22Rv1 (cell line): ENCODE measurements at regions not wholly inside any gene's neighbourhood (a gene's known extent, or its start where the extent isn't known, plus 50 kb on each side); places are given as distances from the start of the nearest gene placed in this dataset.

Source experiments
- H3K27ac ChIP-seq: fragments of 450-650 bp; 2 replicates; pipeline ENCODE4 v1.5.1; 2017
- ZFX ChIP-seq: fragments of 450-650 bp; IDR thresholded peaks from 2 replicates; pipeline ENCODE4 v1.6.1; 2017; ENCODE audit warnings: antibody characterized with exemption, borderline replicate concordance
- TF ChIP-seq, protein P1 (sequence below): fragments of 450-650 bp; IDR thresholded peaks from 2 replicates; pipeline ENCODE4 v1.5.1; 2017; ENCODE audit warnings: mild to moderate bottlenecking

DNA sequence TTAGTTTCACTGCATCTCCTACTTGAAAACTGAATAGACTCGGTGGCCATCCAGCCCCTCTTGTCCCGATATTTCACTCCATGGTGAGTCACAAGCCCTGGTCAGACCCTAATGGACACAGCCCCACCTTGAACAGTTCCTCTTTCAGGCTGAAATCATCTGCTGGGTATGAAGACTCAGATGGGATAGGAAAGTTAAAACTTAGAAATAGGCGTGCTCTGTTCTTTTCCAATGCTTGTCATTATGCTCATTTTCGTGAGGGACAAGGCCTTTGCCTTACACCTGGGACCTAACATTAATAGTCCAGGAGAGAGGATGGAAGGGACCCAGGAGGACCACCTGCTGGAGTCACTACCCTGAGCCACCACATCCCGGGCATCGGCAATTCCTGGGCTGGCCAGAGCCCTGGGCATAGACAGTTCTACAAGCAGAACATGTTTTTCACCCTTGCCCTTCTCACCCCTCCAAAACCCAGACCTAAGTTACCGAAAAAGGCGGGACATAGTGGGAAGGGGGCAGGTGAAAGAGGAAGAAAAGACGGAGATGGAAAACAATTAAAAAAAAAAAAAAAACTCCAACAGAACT lies 278.3 kb downstream of the SOX9 start:
- H3K27ac ChIP-seq: peak overlapping the region; percentile 58
- TF ChIP-seq, protein P1, sequence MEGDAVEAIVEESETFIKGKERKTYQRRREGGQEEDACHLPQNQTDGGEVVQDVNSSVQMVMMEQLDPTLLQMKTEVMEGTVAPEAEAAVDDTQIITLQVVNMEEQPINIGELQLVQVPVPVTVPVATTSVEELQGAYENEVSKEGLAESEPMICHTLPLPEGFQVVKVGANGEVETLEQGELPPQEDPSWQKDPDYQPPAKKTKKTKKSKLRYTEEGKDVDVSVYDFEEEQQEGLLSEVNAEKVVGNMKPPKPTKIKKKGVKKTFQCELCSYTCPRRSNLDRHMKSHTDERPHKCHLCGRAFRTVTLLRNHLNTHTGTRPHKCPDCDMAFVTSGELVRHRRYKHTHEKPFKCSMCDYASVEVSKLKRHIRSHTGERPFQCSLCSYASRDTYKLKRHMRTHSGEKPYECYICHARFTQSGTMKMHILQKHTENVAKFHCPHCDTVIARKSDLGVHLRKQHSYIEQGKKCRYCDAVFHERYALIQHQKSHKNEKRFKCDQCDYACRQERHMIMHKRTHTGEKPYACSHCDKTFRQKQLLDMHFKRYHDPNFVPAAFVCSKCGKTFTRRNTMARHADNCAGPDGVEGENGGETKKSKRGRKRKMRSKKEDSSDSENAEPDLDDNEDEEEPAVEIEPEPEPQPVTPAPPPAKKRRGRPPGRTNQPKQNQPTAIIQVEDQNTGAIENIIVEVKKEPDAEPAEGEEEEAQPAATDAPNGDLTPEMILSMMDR: no peak
- no peak for TF ChIP-seq ZFX

GRCh38 chr17:72399608-72400487 lies 279.0 kb downstream of the SOX9 start:
- peak overlapping the region; percentile 58 for H3K27ac ChIP-seq
- no peak for TF ChIP-seq ZFX
- TF ChIP-seq, protein P1: no peak

DNA sequence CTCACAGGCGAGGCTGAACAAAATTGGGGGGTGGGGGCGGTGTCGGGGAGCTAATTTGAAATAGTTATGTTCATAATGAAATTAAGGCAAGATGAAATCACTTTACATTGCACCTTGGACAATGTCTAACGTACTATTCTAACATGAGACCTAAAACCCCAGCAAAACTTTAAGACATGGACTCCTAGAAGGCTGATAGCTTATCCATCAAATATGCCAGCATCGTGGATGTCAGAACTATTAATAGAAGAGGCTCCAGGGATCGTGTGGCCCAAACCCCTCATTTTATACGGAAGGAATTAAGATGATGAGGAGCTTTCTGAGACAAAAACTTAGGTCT lies 279.6 kb downstream of the SOX9 start:
- no peak for TF ChIP-seq ZFX
- TF ChIP-seq, protein P1: no peak
- peak overlapping the region; percentile 58 for H3K27ac ChIP-seq

GRCh38 chr17:72400863-72401262 lies 280.0 kb downstream of the SOX9 start:
- no peak overlapping the region for H3K27ac ChIP-seq
- TF ChIP-seq ZFX: no peak
- TF ChIP-seq, protein P1: no peak

DNA sequence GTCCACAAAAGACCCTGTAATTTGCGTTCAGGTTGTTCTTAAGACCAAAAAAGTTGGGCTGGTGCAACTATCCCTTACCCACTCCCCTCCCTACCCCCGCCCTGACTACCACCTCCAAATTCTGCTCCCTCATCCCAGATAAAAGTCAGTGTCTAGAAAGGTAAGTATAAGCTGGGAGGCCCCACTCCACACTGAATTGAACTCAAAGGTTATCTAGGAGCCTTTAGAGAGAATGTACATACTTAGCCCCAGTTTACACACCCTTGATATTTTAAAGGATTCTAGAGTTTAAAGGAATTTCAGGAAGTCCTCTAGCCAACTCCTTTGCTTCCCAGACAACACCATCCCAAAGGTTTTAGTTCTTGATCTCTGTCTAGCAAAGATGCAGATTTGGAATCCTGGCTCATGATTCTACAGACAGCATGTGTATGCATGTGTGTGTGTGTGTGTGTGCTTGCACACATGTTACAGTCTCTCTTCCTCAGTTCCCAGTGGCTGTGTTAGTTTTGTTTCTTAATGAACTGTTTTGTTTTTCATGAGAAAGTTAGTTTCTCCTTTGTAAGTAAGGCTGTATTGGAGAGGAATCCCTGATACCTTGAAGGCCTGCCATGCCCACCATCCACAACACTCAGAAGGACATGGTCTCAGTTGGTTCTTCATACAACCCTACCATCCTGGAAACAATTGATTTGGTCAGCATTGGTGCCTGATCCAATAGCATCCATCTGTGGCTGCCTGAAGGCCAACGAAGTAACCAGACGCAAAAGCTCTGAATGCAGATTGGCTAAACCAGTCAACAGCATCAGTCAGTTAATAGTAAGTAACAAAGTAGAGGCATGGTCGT lies 281.3 kb downstream of the SOX9 start:
- no peak overlapping the region for H3K27ac ChIP-seq
- TF ChIP-seq, protein P1: no peak
- TF ChIP-seq ZFX: no peak

- no peak overlapping the region for H3K27ac ChIP-seq
- TF ChIP-seq ZFX: no peak
- TF ChIP-seq, protein P1: no peak
Observed at GRCh38 chr17:72402727-72403210, 281.9 kb downstream of the SOX9 start.
